Endothelial cell of umbilical vein (primary cell): ENCODE measurements at regions not wholly inside any gene's neighbourhood (a gene's known extent, or its start where the extent isn't known, plus 50 kb on each side); places are given as distances from the start of the nearest gene placed in this dataset.

Experiments used
- BruUV-seq: library from RNA; stranded (reverse); fragments of 400-500 nt; replicated peaks from 2 replicates; lab custom pipeline; 2021; lab: Mats Ljungman, UMichigan
- CTCF ChIA-PET: fragments of 300-600, 350-600 bp; sonication (Branson Sonifier 250); formaldehyde crosslinking; loops from one replicate; lab custom pipeline; 2021; ENCODE audit warnings: antibody characterized with exemption, inconsistent platforms; lab: Charles Lee
- POLR2A ChIA-PET: fragments of 300-600, 350-600 bp; sonication (Branson Sonifier 250); formaldehyde crosslinking; loops from one replicate; lab custom pipeline; 2021; ENCODE audit warnings: antibody characterized with exemption, inconsistent platforms; lab: Charles Lee
- DNase-seq: peaks from one replicate; pipeline ENCODE4 v3.0.0-alpha.2; 2011; ENCODE audit warnings: low read depth, low spot score
- FAIRE-seq: peaks from 2 replicates; lab custom pipeline; 2011; peaks lifted over from hg19 to GRCh38; lab: Jason Lieb, UNC
- H2AFZ ChIP-seq: 2 replicates; pipeline ENCODE4 v1.6.0; 2012; ENCODE audit warnings: low read depth, low read length, control low read depth, inconsistent platforms
- H3K27ac ChIP-seq: 2 replicates; pipeline ENCODE4 v1.5.1; 2011; ENCODE audit warnings: low read depth, mild to moderate bottlenecking, control low read depth, low read length, moderate library complexity; ENCODE audit not compliant: insufficient read depth
- H3K27me3 ChIP-seq, 2 experiments: 2 replicates each; pipeline versions ENCODE4 v1.6.0 to v1.6.1; 2011; ENCODE audit warnings: low read length in 2 of 2, mixed read lengths in 1 of 2; ENCODE audit not compliant: control insufficient read depth in 2 of 2, insufficient read depth in 2 of 2
- H3K36me3 ChIP-seq, 2 experiments: 2 replicates in 1 of 2; 3 replicates in 1 of 2; pipeline ENCODE4 v1.5.1; 2011; ENCODE audit warnings: low read length in 2 of 2, mild to moderate bottlenecking in 1 of 2, moderate library complexity in 1 of 2; ENCODE audit not compliant: control insufficient read depth in 2 of 2, insufficient read depth in 2 of 2; ENCODE audit errors: extremely low read depth in 1 of 2
- H3K4me1 ChIP-seq: 3 replicates; pipeline ENCODE4 v1.5.1; 2011; ENCODE audit warnings: mild to moderate bottlenecking, low read length; ENCODE audit not compliant: control insufficient read depth, insufficient read depth; ENCODE audit errors: extremely low read depth
- H3K4me2 ChIP-seq: 2 replicates; pipeline ENCODE4 v1.6.1; 2011; ENCODE audit warnings: low read length, control low read depth, mixed read lengths; ENCODE audit not compliant: insufficient read depth
- H3K4me3 ChIP-seq, 3 experiments: fragments of 200-600 bp in 1 of 3; sonication (generic), shearing (Covaris generic) in 1 of 3; replicated peaks in 1 of 3; 2 replicates each; pipeline ENCODE4 v1.5.1; 2011 to 2016; ENCODE audit warnings: control low read depth in 3 of 3, low read length in 3 of 3, mild to moderate bottlenecking in 2 of 3, inconsistent platforms in 1 of 3, low read depth in 1 of 3, moderate library complexity in 1 of 3; ENCODE audit not compliant: insufficient read depth in 1 of 3
- H3K79me2 ChIP-seq: 2 replicates; pipeline ENCODE4 v1.6.0; 2012; ENCODE audit warnings: low read length, inconsistent platforms; ENCODE audit not compliant: control insufficient read depth, insufficient read depth
- H3K9ac ChIP-seq: replicated peaks from 2 replicates; pipeline ENCODE3; 2011; ENCODE audit warnings: low read length, control low read depth; ENCODE audit not compliant: insufficient read depth; ENCODE audit errors: extremely low read depth
- H3K9me1 ChIP-seq: replicated peaks from 3 replicates; pipeline ENCODE4 v1.6.0; 2011; ENCODE audit warnings: mild to moderate bottlenecking, low read length; ENCODE audit not compliant: control insufficient read depth, insufficient read depth; ENCODE audit errors: extremely low read depth
- H3K9me3 ChIP-seq: replicated peaks from 2 replicates; pipeline ENCODE4 v1.5.1; 2012; ENCODE audit warnings: low read length, inconsistent platforms; ENCODE audit not compliant: control insufficient read depth, insufficient read depth
- H4K20me1 ChIP-seq: replicated peaks from 2 replicates; pipeline ENCODE3; 2011; ENCODE audit warnings: mild to moderate bottlenecking, low read length; ENCODE audit not compliant: control insufficient read depth, insufficient read depth; ENCODE audit errors: extremely low read depth
- CTCF ChIP-seq, 2 donors: IDR thresholded peaks; 1 replicate in 1 of 2; 2 replicates in 1 of 2; pipeline ENCODE4 v1.5.1; 2011; ENCODE audit warnings: low read length in 2 of 2, mild to moderate bottlenecking in 2 of 2, moderate library complexity in 2 of 2, control low read depth in 1 of 2, inconsistent platforms in 1 of 2, low read depth in 1 of 2; ENCODE audit not compliant: insufficient read depth in 1 of 2; ENCODE audit errors: extremely low read depth in 1 of 2
- EZH2 ChIP-seq: IDR thresholded peaks from 2 replicates; pipeline ENCODE4 v1.6.1; 2012; ENCODE audit warnings: borderline replicate concordance, low read depth, mild to moderate bottlenecking, moderate library complexity, low read length, inconsistent platforms; ENCODE audit not compliant: severe bottlenecking
- FOS ChIP-seq: IDR thresholded peaks from 2 replicates; pipeline ENCODE4 v1.6.1; 2011; ENCODE audit warnings: mild to moderate bottlenecking, low read length, moderate library complexity, borderline replicate concordance; ENCODE audit not compliant: insufficient read depth
- GATA2 ChIP-seq: IDR thresholded peaks from 2 replicates; pipeline ENCODE4 v1.7.0; 2011; ENCODE audit warnings: low read depth, mild to moderate bottlenecking, moderate library complexity, mixed read lengths, low read length; ENCODE audit not compliant: insufficient read length, insufficient read depth
- JUN ChIP-seq: IDR thresholded peaks from 2 replicates; pipeline ENCODE4 v1.6.1; 2011; ENCODE audit warnings: borderline replicate concordance, low read depth; ENCODE audit not compliant: insufficient read length, insufficient read depth
- MAX ChIP-seq: IDR thresholded peaks from 2 replicates; pipeline ENCODE4 v1.6.1; 2011; ENCODE audit not compliant: insufficient read depth, insufficient read length
- MYC ChIP-seq: IDR thresholded peaks from one replicate; pipeline ENCODE4 v1.6.1; 2011; ENCODE audit warnings: mild to moderate bottlenecking, low read depth, low read length
- POLR2A ChIP-seq: IDR thresholded peaks from 2 replicates; pipeline ENCODE4 v1.6.1; 2012; ENCODE audit warnings: low read depth, mild to moderate bottlenecking, control low read depth, low read length
- POLR2AphosphoS5 ChIP-seq: IDR thresholded peaks from 2 replicates; pipeline ENCODE4 v1.6.1; 2012; ENCODE audit warnings: low read depth, mild to moderate bottlenecking, control low read depth, low read length, moderate library complexity; ENCODE audit not compliant: insufficient read depth
- dilution Hi-C: fragments of 300-500 bp; cut with MboI; formaldehyde crosslinking; loops from one replicate; pipeline ENCODE4 v1.15.0; 2019; ENCODE audit warnings: low sequenced_read_pairs; ENCODE audit not compliant: extremely low pct_ligation_motif_present
- intact Hi-C: fragments of 100-400 bp; cut with micrococcal nuclease; formaldehyde crosslinking; loops from one replicate; pipeline ENCODE4 v1.10.0; 2022

- TF ChIP-seq MYC (no peak), FOS (no peak), POLR2A (no peak), POLR2AphosphoS5 (no peak), CTCF (IDR thresholded peaks at IDR 0.05; ENCODE audit: extremely low read depth in 1 of 2, insufficient read depth in 1 of 2, low read depth in 1 of 2, low read length in 2 of 2) (no peak), JUN (no peak), GATA2 (no peak), MAX (no peak), EZH2 (no peak)
- Histone ChIP-seq H3K9me3 (no peaks in the 10 kb centered on the region), H4K20me1 (no peaks in the 10 kb centered on the region), H2AFZ (no peak overlapping the region), H3K79me2 (no peaks in the 10 kb centered on the region), H3K27me3 (no peaks in the 10 kb centered on the region), H3K9ac (no peak overlapping the region), H3K27ac (no peak overlapping the region), H3K4me1 (no peaks in the 10 kb centered on the region), H3K36me3 (no peaks in the 10 kb centered on the region), H3K4me3 (no peak overlapping the region), H3K4me2 (no peak overlapping the region), H3K9me1 (no peaks in the 10 kb centered on the region)
- intact Hi-C loops (no loop called here), dilution Hi-C loops (no loop called here)
- CTCF ChIA-PET: no interaction called here
- DNase-seq (no peak), FAIRE-seq (no peak)
- POLR2A ChIA-PET: no interaction called here
- no TSS peak for BruUV-seq
These were observed 64.3 kb upstream of the TTC34 start for GRCh38 chr1:2865571-2866421.
